Aorta (tissue), 5 donors: ENCODE measurements at regions not wholly inside any gene's neighbourhood (a gene's known extent, or its start where the extent isn't known, plus 50 kb on each side); places are given as distances from the start of the nearest gene placed in this dataset.
"Not testable (repeated sequence)": the region's sequence is repeated elsewhere in the genome, so short reads cannot be mapped to it uniquely, and the experiment has no call there.

Experiments used
- ATAC-seq: fragments of 200-7000 bp; cut with Tn5 transposase; one replicate; pipeline ENCODE4 v1.9.1; 2022; ENCODE audit warnings: moderate library complexity; ENCODE audit not compliant: low FRiP score
- DNase-seq, 2 donors: peaks; one replicate each; pipeline ENCODE4 v3.0.0-alpha.2; 2020
- H3K27ac ChIP-seq, 2 donors: one replicate each; pipeline ENCODE4 v1.5.1; 2013; ENCODE audit warnings: low read length in 2 of 2, mild to moderate bottlenecking in 2 of 2, moderate library complexity in 2 of 2, control low read depth in 1 of 2, inconsistent platforms in 1 of 2, low read depth in 1 of 2
- H3K27me3 ChIP-seq, 2 donors: one replicate each; pipeline ENCODE4 v1.6.1; 2013; ENCODE audit warnings: control low read depth in 1 of 2, low read length in 1 of 2, mild to moderate bottlenecking in 1 of 2, moderate library complexity in 1 of 2; ENCODE audit not compliant: insufficient read depth in 2 of 2, control insufficient read depth in 1 of 2
- H3K36me3 ChIP-seq, 2 donors: one replicate each; pipeline ENCODE4 v1.6.1; 2013; ENCODE audit warnings: control low read depth in 1 of 2, low read length in 1 of 2, mild to moderate bottlenecking in 1 of 2; ENCODE audit not compliant: insufficient read depth in 2 of 2, control insufficient read depth in 1 of 2
- H3K4me1 ChIP-seq, 2 donors: one replicate each; pipeline ENCODE4 v1.6.1; 2013; ENCODE audit warnings: low read length in 2 of 2, control low read depth in 1 of 2, mild to moderate bottlenecking in 1 of 2, moderate library complexity in 1 of 2; ENCODE audit not compliant: insufficient read depth in 2 of 2, control insufficient read depth in 1 of 2
- H3K4me3 ChIP-seq, 2 donors: one replicate each; pipeline ENCODE4 v1.5.1; 2013; ENCODE audit warnings: low read length in 2 of 2, control low read depth in 1 of 2, mild to moderate bottlenecking in 1 of 2
- H3K9me3 ChIP-seq: one replicate; pipeline ENCODE4 v1.6.1; 2013; ENCODE audit warnings: mild to moderate bottlenecking, low read length; ENCODE audit not compliant: control insufficient read depth
- WGBS, 2 donors: extraction: QIAGEN DNeasy Blood & Tissue Kit; methylation state at CpG; one replicate each; pipeline ENCODE4 v1.1.7; 2013; 5-methylcytosine and 5-hydroxymethylcytosine counted together
- intact Hi-C, 2 donors: fragments of 100-400 bp; cut with DNase I; formaldehyde crosslinking; loops; one replicate each; pipeline versions ENCODE4 v1.14.2 to v1.15.0; 2022
- donor health status: healthy with polysubstance abuse.
- donor health status: Bipolar disorder and iron deficiency.
- donor health status: DM: no; HTN: no; CAD: no.
- donor health status: DM: no; HTN: no; CAD: no.
- donor health status: DM: yes; HTN: yes; CAD: no.

DNA sequence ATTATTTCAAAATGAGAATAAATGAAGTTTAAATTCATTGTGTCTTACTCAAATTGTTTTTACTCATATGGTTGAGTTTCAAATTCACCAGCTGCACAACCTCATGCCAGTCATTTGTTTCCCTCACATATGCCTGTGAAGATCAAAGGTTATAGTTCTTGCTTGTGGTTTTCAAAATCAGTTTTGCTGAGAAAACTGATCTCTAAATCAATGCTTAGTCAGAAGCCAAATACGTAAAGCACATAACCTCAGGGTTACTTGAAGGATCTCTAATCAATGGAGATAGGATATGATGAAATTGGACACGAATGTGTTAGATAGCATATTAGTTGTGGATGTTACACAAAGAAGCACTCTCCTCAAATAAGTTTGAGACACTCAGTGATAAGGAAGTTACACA, 400.7 kb downstream of the CHL1 start:
- H3K4me3 ChIP-seq, H3K27me3 ChIP-seq, H3K27ac ChIP-seq, DNase-seq, H3K4me1 ChIP-seq, H3K9me3 ChIP-seq, H3K36me3 ChIP-seq, ATAC-seq, intact Hi-C loops: not testable (repeated sequence)
- WGBS, 2 donors, result 78 to 82% methylated on average over 2 of the region's 2 CpGs

- H3K27me3 ChIP-seq, DNase-seq, intact Hi-C loops, H3K27ac ChIP-seq, H3K4me1 ChIP-seq, H3K36me3 ChIP-seq, H3K4me3 ChIP-seq, H3K9me3 ChIP-seq, ATAC-seq: not testable (repeated sequence)
- WGBS, 2 donors, result 68% methylated on average over 1 of the region's 1 CpG
Observed at GRCh38 chr3:597746-598145, 401.2 kb downstream of the CHL1 start.

DNA sequence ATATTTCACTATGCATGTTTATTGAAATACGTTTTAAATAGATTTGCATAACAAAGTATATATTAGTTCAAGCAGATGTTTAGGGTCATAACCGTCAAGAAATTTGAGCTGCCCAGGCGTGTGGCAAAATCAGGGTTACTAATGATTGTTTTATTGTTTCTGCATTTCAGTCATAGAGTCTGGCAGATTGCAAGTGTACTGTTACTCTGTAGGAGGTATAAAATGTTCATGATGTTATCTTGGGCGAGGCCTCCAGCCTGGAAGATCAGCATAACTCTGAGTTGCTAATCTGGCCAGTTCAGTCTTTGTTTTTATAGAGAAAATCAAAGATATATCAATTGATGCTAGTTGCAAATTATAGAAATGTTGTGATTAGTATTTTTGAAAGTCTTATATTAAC, 410.9 kb downstream of the CHL1 start:
- H3K27ac ChIP-seq, DNase-seq, H3K4me1 ChIP-seq, intact Hi-C loops, ATAC-seq, H3K27me3 ChIP-seq, H3K4me3 ChIP-seq, H3K36me3 ChIP-seq, H3K9me3 ChIP-seq: not testable (repeated sequence)
- WGBS, 2 donors, result 84 to 87% methylated on average over 4 of the region's 4 CpGs

DNA sequence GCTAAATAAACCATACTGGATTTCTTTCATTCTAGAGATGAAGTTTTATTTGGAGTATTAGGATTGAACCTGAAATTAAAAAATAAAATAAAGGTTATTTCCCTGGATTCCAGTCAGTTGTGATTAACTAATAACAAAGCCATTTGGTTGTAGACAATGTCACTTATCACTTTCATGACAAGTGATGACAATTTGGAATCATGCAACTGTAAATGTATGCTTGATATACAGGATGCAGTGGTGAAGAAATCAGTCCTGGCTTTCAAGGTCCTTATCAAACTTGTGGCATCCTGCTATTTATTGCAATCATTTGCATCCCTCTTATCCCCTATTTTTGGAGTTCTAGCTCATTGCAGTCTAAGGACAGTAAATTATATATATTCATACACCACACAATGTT, 425.2 kb downstream of the CHL1 start:
- H3K27me3 ChIP-seq, result no peaks in the 10 kb centered on the region
- no peak for ATAC-seq

GRCh38 chr3:622314-622713, 425.8 kb downstream of the CHL1 start:
- no peak overlapping the region for H3K4me3 ChIP-seq
- WGBS, 2 donors, result 96% methylated on average over 7 of the region's 7 CpGs
- ATAC-seq (no peak), DNase-seq (no peak)
- H3K4me1 ChIP-seq, result no peaks in the 10 kb centered on the region
- peaks cover 0 to 3% of the 10 kb centered on the region in 2 donors for H3K36me3 ChIP-seq
- no peaks in the 10 kb centered on the region for H3K9me3 ChIP-seq
- no peaks in the 10 kb centered on the region for H3K27me3 ChIP-seq
- H3K27ac ChIP-seq, result no peak overlapping the region
- intact Hi-C loops, result no loop called here

More for the DNA sequence above, 425.2 kb downstream of the CHL1 start:
- no peak for DNase-seq
- Histone ChIP-seq H3K36me3 (peaks cover 0 to 3% of the 10 kb centered on the region in 2 donors), H3K9me3 (no peaks in the 10 kb centered on the region), H3K4me3 (no peak overlapping the region), H3K4me1 (no peaks in the 10 kb centered on the region), H3K27ac (no peak overlapping the region)
- intact Hi-C loops, result no loop called here

- intact Hi-C loops, result no loop called here
- H3K27ac ChIP-seq, result no peak overlapping the region
- DNase-seq (no peak), ATAC-seq (no peak)
- 92% methylated on average over 4 of the region's 4 CpGs for WGBS, 2 donors
- H3K36me3 ChIP-seq, result peaks cover 0 to 3% of the 10 kb centered on the region in 2 donors
- H3K4me1 ChIP-seq, result no peaks in the 10 kb centered on the region
- H3K27me3 ChIP-seq, result no peaks in the 10 kb centered on the region
- H3K9me3 ChIP-seq, result no peaks in the 10 kb centered on the region
- H3K4me3 ChIP-seq, result no peak overlapping the region
Observed at GRCh38 chr3:623914-624545, 427.5 kb downstream of the CHL1 start.

GRCh38 chr3:632571-633170, 436.1 kb downstream of the CHL1 start:
- H3K4me1 ChIP-seq, result no peaks in the 10 kb centered on the region
- no peak overlapping the region for H3K4me3 ChIP-seq
- no peak overlapping the region for H3K27ac ChIP-seq
- DNase-seq (peak in 1 of 2 donors; percentile 35), ATAC-seq (peak; percentile 38)
- H3K9me3 ChIP-seq, result no peaks in the 10 kb centered on the region
- H3K27me3 ChIP-seq, result no peaks in the 10 kb centered on the region
- intact Hi-C loops, result no loop called here
- WGBS, 2 donors, result 22 to 23% methylated on average over 10 of the region's 10 CpGs
- no peaks in the 10 kb centered on the region for H3K36me3 ChIP-seq

- intact Hi-C loops, result no loop called here
- H3K27ac ChIP-seq, result no peak overlapping the region
- DNase-seq (no peak), ATAC-seq (no peak)
- no peaks in the 10 kb centered on the region for H3K9me3 ChIP-seq
- H3K27me3 ChIP-seq, result no peaks in the 10 kb centered on the region
- no peaks in the 10 kb centered on the region for H3K4me1 ChIP-seq
- no peak overlapping the region for H3K4me3 ChIP-seq
- H3K36me3 ChIP-seq, result no peaks in the 10 kb centered on the region
Observed at GRCh38 chr3:634511-634910, 437.9 kb downstream of the CHL1 start.

- Histone ChIP-seq H3K27ac (no peak overlapping the region), H3K27me3 (no peaks in the 10 kb centered on the region), H3K9me3 (no peaks in the 10 kb centered on the region), H3K36me3 (no peaks in the 10 kb centered on the region), H3K4me3 (no peak overlapping the region), H3K4me1 (no peaks in the 10 kb centered on the region)
- DNase-seq (no peak), ATAC-seq (no peak)
- intact Hi-C loops, result no loop called here
Observed at GRCh38 chr3:635393-635792, 438.8 kb downstream of the CHL1 start.
